Endometrium (tissue), 2 donors: ENCODE measurements at regions not wholly inside any gene's neighbourhood (a gene's known extent, or its start where the extent isn't known, plus 50 kb on each side); places are given as distances from the start of the nearest gene placed in this dataset.

ENCODE experiments used
- FAIRE-seq: peaks from 2 replicates; lab custom pipeline; 2012; peaks lifted over from hg19 to GRCh38; lab: Jason Lieb, UNC
- donor health status: control.
- donor health status: control.

DNA sequence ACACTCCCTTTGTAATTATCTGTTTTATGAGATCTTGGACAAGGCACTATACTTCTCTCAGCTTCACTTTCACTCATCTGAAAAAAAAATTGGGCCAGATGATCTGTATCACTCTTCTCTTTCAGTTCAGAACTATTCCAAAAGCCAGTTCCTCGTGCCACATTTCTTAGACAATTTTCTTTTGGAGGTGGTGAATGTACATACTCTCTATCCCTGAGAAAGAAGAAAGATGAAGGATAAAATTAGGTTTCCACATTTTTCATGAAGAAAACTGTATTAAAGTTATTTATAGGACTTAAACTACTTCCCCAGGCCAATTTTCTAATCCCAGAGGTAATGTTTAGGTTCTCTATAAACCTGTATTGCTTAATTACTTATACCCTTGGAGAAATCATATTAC, 171.6 kb downstream of the SLC6A15 start:
- FAIRE-seq, result no peak

DNA sequence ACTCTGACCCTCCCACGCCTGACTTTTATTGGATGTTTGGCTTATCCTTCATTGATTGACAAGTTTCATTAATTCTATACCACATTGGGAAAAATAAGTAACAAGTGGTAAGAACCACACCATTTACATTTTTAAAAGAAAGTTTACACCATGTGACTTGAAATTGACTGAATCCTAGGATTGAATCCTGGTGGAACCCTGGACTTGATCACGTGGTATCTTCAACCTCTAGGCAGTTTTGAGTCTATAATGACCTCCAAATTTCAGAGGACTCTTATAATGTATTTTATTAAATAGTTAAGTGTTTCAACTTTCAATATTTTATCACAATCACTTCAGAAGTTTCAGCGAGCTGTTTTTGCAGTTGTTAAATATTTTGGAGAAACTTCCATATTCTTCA, 172.0 kb downstream of the SLC6A15 start:
- no peak for FAIRE-seq

DNA sequence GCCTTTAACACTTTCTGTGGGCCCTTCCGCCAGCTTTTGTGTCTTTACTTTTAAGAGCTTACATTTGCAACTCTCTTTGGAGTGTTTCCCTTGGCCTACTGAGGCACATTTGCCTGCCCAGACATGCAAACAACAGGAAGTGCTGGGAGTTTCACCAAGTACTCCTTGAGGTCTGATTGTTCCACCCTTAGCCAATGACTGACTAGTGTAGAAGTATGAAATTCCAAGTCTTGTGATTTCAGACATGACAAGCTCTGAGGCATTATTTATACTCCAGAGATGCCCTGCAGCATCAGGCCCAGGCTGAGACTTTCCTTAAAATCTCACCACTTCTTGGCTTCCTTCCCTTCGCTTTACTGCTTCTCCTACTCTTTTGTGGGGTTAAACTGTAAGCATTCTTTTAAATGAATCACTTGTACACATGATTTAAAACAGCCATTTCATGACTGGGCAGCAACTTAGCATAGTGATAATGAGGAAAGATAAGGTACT, 174.1 kb downstream of the SLC6A15 start:
- no peak for FAIRE-seq

DNA sequence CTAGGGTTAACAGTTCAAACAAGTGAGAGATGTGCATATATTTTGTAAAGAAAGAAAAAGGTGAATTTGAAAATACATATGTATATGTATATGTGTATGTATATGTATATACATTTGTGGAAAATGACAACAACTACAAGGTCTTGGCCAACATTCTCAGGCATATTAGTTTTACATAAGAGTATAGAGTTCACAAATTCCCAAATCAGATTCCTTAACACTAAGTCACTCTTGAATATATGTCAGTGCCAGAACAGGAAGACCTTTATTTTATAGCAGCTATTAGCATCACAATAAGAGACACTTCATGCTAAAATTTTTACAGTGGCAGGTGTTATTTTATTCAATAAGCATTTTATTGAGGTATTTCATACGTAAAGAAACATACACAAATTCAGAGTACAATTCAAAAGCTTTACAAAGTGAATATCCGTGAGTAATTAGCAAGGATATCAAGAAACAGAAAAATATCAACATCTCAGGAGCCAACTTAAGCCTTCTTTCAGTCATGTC, 179.7 kb downstream of the SLC6A15 start:
- no peak for FAIRE-seq

DNA sequence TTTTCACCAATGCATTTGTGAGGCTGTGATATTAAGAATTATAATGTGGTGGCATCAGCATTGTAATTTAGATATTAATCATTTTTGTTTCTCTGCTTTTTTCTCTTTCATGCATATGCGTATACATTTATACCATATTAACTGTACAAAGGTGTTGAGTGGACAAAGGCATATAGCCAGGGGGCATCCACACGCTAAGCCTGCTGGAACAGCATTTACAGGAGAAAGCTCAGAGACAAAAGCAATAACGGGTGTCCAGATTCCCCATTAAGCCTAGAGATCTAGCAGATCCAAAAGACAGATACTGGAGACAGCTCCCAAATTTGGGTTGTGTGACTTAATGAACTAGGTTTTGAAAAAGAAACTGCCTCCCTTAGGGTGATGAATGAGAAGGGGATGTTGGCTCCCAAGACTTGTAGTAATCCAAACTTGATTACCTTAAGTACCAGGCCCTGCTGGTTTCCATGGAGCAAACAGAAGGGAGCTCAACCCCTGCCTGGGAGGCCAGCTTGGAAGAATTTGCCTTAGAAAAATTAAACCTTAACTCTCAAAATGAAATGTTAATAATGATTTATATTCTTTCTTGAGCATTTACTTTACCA, 181.9 kb downstream of the SLC6A15 start:
- FAIRE-seq, result no peak

DNA sequence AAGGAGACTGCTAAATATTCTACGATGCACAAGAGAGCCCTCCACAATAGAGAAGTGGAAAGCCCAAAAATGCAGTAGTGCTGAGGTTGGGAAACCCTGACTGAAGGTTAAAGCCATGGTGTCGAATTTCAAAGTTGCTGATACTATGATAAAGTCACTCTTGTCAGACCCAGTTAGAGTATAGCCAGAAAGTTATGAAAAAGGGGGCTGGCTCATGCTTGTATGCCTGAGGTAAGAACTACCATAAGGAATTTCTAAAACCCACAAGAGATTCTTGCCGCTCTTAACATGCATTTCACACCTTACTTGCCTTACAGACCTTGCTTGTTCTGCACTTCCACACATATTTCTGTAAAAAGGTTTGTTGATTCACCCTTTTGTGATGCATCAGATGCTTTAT, 184.6 kb downstream of the SLC6A15 start:
- FAIRE-seq, result no peak

DNA sequence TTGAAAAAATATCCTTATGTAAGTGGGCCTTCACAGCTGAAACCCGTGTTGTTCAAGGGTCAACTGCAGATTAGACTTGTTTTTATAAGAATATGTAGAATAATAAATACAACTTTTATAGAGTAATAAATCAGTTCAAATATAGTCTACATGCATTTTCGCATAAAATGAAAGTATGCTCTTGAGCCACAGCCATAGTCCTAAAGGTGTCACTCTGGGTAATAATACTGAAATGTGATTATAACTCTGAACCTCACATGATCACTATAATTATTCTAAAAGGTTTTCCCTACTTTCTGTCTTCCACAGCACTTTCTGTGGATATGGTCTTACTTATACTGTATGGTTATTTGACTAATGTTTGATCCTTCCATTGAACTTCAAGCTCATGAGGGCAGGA, 185.8 kb downstream of the SLC6A15 start:
- no peak for FAIRE-seq

DNA sequence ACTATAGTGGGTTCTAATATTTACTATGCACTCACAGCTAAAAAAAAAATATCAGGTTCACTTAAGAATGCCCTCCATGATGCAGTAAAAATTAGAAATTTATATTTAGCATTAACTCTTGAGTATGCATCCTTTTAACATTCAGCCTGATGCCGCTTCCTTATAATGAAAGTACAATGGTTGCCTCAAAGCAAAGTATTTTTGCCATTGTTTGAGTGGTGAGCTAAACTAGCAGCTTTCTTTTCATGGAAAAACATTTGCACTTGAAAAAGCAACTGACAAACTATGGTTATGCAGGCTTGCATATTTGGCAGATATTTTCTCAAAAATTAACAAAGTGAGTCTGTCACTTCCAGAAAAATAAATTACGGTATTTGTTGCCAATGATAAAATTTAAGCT, 188.6 kb downstream of the SLC6A15 start:
- FAIRE-seq, result no peak

DNA sequence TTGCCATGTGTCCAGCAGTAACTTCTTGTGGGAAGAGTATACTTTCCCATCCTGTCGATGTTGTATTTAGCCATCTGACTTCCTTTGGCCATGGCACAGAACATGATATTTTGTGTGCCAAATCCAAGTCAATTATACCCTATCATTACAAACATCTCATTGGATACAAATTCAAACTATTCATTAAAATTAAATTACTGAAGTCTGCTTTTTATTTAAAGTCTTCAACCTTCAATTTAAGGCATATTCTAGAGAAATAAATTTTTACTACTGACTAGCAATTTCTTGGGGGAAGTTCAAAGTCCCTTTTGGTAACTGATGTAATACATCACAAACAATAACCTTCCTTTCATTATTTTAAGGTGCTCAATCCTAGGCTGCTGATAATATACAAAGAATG, 192.6 kb downstream of the SLC6A15 start:
- FAIRE-seq, result no peak

DNA sequence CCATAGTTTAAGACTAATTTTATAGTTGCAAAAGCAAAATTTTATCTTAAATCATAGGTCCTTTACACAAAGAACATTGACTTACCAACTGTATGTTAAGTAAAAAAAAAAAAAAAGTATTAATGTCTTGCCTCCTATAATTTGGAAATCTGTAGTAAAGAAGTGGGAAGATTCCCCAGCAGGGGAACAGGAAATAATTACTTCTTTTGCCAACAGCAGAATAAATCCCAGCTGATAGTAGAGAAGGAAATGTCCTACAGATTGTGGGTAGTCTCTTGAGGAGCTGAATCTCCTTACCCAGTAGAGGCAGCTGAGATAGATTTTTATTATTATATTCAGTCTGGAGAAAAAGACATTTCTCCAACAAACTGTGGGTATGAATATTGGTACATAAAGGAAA, 193.7 kb downstream of the SLC6A15 start:
- no peak for FAIRE-seq

DNA sequence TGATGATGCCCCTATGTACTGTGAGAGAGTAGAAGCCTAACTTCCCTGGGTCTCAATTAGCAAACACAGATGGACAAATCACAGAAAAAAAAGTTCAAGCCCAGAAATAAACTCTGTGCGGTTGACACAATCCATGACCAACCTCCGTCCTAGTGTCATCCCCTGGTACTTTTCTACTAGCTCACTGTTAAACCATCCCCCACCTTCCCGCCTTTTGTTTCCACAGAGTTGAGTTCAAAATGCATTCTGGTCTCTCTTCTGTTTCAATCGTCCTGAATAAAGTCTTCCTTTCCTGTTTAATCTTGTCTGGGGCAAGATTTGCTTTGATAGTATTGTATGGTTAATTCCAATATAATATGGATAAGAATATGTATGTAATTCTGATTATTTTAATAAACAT, 199.9 kb downstream of the SLC6A15 start:
- no peak for FAIRE-seq

DNA sequence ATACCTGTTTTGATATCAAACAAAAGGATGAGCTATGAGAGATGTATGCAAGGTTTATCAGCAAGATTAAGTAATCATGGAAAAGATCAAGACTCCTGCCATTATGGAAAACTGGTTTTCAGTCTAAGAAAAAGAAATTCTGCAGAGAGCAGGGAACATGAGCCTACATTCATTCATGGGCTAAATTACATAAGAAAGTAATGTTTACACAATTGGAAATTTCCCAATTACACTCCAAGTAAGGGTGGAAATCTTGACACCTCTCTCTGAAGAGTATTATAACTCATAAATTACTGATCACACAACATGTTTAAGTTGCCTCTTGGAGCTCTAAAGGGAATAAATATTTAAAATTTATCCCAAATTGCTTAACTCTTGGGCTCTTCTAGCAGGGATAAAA, 206.2 kb downstream of the SLC6A15 start:
- no peak for FAIRE-seq

DNA sequence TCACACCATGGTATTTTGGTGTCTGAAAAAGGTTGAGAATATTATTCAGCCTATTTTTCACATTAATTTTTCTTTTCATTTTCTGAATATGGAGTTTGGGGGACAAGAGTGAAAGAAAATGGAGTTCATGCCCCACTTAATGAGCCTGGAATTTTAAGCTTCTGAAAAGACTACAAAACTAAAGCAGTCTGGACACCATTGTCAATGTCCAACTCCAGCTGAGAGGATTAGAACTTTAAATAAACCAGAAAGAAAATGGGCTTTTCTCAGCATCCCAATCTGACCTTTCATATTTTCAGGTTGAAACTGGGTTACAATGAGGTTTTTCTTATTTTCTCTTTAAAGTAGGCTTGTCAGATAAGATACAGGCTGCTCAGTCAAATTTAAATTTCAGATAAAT, 207.7 kb downstream of the SLC6A15 start:
- no peak for FAIRE-seq

DNA sequence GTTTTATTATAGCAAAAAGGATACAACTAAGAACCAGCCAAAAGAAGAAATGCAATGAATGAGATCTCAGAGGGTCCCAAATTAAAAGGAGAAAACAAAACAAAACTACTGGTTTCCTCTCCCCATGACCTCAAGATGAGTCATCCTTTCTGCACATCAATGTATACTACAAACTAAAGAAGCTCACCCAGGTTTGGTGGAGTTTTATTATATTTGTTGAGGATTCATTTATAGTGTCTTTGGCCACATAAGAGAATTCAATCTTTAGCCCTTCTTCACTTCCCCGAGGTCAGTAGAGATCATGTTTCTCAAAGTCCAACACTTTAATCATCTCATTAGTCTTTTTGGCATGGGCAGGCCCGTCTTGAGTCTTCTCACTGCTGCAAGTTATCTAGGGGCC, 210.6 kb downstream of the SLC6A15 start:
- no peak for FAIRE-seq

DNA sequence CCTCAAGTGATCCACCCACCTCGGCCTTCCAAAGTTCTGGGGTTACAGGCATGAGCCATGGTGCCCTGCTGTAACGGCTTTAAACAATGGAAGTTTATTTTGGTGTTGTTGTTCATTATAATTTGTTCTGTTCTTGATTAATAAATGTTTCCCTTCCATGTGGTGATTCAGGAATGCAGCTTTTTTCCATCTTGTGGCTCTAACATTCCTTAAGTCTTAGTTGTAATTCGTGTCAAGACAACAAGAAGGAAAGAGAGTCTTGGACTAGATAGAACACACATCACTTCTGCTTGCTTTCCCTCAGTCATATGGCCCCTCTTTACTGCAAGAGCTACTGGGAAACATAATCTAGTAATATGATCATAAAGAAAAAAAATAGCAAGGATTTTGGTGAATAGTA, 211.6 kb downstream of the SLC6A15 start:
- FAIRE-seq, result no peak

DNA sequence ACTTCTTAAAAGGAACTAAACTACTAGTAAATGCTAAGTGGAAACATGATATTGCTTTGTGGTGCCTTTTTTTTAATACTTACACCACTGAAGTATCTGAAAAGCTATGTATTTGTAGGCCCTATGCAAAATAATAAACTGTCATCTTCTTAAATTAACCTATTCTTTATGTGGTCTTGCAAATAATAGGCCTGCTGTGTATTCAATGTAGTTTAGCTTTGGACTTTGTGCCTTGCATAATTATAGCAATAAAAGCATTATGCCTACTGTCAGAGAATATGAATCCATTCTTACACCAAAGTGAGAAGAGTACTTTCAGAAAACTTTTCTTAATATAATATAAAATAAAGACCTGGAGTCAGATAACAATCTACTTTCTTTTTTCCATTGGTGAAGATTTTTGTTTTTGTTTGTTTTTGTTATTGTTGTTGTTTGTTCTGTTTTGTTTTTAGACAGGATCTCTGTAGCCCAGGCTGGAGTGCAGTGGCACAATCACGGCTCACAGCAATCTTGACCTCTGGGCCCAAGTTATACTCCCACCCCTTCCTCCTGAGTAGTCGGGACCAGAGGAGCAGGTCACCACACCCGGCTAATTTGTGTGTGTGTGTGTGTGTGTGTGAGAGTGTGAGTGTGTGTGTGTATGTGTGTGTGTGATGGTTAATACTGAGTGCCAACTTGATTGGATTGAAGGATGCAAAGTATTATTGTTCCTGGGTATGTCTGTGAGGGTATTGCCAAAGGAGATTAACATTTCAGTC, 213.8 kb downstream of the SLC6A15 start:
- no peak for FAIRE-seq

DNA sequence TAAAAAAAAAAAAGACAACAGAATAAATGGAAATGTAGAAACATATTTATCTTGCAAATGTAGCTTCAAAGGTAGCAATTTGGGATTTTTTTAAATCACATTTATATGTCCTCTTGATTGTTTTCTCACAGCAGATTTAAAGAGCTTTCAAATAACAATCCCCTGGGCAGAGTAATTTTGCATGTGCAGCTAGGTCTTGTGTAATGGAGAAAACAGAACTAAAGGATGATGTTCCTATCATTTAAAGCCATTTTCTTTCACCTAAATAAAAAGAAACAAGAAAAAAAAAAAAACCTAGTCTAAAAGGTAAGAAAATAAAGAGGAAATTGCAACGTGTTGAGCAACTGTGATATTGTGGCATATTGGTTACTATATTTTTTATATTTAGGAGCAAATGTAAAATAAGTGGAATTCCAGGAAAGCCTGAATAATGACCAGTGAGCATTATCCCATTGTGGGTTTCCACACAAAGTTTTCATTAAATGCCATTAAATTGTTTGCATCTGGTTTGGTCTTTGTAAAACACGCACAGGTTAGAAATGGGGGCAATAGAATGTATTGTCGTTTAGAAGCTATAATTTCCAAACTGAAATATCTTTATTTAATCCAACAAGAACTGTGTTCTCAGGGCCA, 215.6 kb downstream of the SLC6A15 start:
- no peak for FAIRE-seq

DNA sequence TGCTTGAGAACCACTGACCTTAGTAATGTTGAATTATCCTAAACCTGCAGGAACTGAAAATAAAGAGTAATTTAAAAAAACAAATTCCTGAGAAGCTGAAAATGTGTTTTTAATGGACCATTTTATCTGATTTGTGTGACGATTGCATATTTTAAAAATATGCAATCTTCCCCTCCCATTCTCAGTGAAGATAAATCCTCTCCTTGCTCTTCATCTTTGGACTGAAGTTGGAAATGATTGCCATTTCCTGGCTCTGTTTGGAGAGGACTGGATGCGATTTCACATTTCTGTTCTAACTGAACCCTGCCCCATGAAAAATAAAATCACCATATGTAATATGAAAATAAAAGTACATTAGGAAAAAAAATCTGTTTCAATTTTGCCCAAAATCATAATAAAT, 216.3 kb downstream of the SLC6A15 start:
- FAIRE-seq, result no peak

DNA sequence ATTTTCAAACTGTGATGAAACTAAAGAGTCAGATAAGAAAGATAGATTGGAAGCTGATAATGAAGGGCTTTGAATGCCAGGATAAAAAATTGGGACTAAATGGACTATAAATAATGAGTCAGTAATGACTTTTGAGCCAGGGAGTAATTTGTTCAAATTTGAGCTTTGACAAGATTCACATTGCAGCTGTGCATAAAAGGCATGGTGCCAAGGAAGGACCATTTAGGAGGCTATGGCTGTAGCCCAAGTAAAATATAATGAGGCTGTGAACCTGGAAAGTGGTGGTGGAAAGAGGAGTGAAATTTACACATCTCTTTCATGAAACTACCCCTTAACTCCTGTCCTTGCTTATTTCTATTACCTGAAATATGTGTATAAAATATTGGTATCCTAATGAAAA, 218.5 kb downstream of the SLC6A15 start:
- no peak for FAIRE-seq

DNA sequence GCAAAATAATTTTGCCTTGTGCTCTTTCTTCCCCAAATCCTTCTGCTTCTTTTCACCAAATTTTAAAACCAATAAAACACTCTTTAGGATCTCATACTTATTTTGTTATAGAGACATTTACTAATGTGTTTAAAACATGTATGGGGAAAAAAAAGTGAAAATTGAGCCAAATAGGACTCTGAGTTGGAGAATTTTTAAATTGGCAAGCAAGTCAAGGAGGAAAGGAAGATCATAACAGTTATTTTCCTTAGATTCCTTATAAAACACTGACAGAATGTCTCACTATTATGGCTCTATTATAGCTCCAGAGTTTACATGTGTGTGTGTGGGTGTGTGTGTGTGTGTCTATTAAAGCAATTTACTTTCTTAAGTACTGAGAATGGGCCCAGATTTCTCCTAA, 220.5 kb downstream of the SLC6A15 start:
- no peak for FAIRE-seq

DNA sequence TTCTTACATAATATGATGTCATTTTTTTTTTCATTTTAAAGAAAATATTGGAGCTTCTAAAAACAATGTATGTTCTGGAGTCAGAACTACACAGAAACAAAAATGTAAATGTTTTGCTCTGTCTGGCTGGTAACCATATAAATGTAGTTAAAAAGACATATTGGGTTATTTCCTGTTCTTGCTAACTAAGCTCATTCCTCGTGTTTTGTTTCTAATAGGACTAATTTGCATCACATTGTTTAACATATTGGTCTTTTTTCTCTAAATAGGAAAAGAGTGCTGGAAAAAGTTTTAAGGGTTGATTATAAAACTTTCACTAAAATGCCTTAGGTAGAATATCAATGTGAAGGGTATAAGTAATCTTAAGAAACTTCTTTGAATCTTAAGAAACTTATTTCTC, 221.3 kb downstream of the SLC6A15 start:
- no peak for FAIRE-seq

DNA sequence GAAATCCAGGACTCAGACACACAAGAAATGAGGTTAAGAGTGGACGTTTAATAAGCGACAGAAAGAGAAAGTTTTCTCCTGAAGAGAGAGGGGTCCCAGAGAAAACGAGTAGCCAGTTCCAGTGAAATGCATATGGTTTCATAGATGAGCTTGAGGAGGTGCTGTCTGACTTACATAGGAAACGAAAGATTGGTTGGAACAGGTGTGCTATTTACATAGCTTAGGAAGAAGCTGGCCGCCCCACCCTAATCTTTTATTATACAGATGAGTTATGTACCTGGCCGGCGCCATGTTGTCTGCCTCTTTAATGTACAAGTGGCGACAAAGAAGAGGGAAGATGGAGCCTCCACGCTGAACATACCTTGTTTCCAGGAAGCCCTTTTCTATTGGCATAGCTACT, 223.0 kb downstream of the SLC6A15 start:
- FAIRE-seq, result no peak

DNA sequence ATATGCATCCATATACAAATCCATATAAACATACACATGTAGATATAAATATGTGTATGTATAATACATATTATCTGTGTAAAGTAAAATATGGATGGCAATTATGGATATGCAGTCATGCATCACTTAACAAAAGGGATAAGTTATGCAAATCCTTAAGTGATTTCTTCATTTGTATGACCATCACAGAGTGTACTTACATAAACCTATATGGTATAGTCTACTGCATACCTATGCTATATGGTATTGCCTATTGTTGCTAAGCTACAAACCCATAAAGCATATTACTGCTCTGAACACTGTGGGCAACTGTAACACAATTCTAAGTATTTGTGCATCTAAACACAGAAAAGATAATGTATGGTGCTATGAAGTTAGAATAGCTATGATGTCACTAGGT, 227.2 kb downstream of the SLC6A15 start:
- no peak for FAIRE-seq
